ENCODE measurements at regions not wholly inside any gene's neighbourhood (a gene's known extent, or its start where the extent isn't known, plus 50 kb on each side); places are given as distances from the start of the nearest gene placed in this dataset.

DNA sequence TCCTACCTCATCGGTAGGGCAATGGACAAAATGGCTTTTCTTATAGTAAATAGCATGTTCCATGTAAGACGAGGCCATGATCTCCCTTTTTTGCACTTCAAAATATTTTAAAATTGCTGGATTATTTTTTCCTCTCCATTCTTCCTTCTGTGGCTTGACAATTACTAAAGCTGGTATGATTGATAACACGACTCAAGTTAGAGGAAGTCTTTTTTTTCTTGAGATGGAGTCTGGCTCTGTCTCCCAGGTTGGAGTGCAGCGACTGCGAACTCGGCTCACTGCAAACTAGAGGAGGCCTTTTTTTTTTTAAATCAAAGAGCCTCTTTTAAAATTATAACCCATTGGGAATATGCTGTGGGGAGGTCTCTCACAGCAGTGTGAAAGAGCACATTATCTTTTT is 124.5 kb upstream of the TBL1XR1 start:
- TF ChIP-seq POLR2A (IDR thresholded peaks at IDR 0.05), result no peak
- TF ChIP-seq, protein P1, sequence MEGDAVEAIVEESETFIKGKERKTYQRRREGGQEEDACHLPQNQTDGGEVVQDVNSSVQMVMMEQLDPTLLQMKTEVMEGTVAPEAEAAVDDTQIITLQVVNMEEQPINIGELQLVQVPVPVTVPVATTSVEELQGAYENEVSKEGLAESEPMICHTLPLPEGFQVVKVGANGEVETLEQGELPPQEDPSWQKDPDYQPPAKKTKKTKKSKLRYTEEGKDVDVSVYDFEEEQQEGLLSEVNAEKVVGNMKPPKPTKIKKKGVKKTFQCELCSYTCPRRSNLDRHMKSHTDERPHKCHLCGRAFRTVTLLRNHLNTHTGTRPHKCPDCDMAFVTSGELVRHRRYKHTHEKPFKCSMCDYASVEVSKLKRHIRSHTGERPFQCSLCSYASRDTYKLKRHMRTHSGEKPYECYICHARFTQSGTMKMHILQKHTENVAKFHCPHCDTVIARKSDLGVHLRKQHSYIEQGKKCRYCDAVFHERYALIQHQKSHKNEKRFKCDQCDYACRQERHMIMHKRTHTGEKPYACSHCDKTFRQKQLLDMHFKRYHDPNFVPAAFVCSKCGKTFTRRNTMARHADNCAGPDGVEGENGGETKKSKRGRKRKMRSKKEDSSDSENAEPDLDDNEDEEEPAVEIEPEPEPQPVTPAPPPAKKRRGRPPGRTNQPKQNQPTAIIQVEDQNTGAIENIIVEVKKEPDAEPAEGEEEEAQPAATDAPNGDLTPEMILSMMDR (IDR thresholded peaks at IDR 0.05), result no peak
